ENCODE measurements at regions not wholly inside any gene's neighbourhood (a gene's known extent, or its start where the extent isn't known, plus 50 kb on each side); places are given as distances from the start of the nearest gene placed in this dataset.
"Not testable (repeated sequence)": the region's sequence is repeated elsewhere in the genome, so short reads cannot be mapped to it uniquely, and the experiment has no call there.

GRCh38 chr2:8244639-8245038 lies 437.2 kb upstream of the ID2 start:
- Histone ChIP-seq H3K36me3 (ENCODE audit: insufficient read depth, insufficient read length, low read length) (no peaks in the 10 kb centered on the region), H3K4me1 (ENCODE audit: insufficient read depth, insufficient read length) (no peaks in the 10 kb centered on the region), H3K27me3 (ENCODE audit: insufficient read depth, insufficient read length) (no peaks in the 10 kb centered on the region), H3K9me3 (ENCODE audit: insufficient read depth, low read length) (peaks cover 37% of the 10 kb centered on the region), H3K4me3 (ENCODE audit: insufficient read length, low read depth) (no peak overlapping the region), H3K9ac (ENCODE audit: insufficient read length, low read depth) (no peak overlapping the region)
- no peak for TF ChIP-seq ZNF274 (IDR thresholded peaks at IDR 0.05; ENCODE audit: low read depth, low read length)
- TF ChIP-seq SUZ12 (IDR thresholded peaks at IDR 0.05; ENCODE audit: extremely low read depth, insufficient read depth, insufficient read length), result no peak
- TF ChIP-seq YY1 (IDR thresholded peaks at IDR 0.05; ENCODE audit: insufficient read depth, insufficient read length), result no peak
- DNase-seq (ENCODE audit: low read depth, low spot score), result no peak

GRCh38 chr2:8246137-8246536 lies 435.7 kb upstream of the ID2 start:
- Histone ChIP-seq H3K36me3 (ENCODE audit: insufficient read depth, insufficient read length, low read length) (no peaks in the 10 kb centered on the region), H3K27me3 (ENCODE audit: insufficient read depth, insufficient read length) (no peaks in the 10 kb centered on the region), H3K4me1 (ENCODE audit: insufficient read depth, insufficient read length) (no peaks in the 10 kb centered on the region), H3K9me3 (ENCODE audit: insufficient read depth, low read length) (peaks cover 52% of the 10 kb centered on the region), H3K4me3 (ENCODE audit: insufficient read length, low read depth) (no peak overlapping the region), H3K9ac (ENCODE audit: insufficient read length, low read depth) (no peak overlapping the region)
- DNase-seq (ENCODE audit: low read depth, low spot score), result no peak
- TF ChIP-seq SUZ12 (IDR thresholded peaks at IDR 0.05; ENCODE audit: extremely low read depth, insufficient read depth, insufficient read length) (no peak), ZNF274 (IDR thresholded peaks at IDR 0.05; ENCODE audit: low read depth, low read length) (no peak), YY1 (IDR thresholded peaks at IDR 0.05; ENCODE audit: insufficient read depth, insufficient read length) (no peak)

GRCh38 chr2:8247905-8248622 lies 433.8 kb upstream of the ID2 start:
- Histone ChIP-seq H3K9me3 (ENCODE audit: insufficient read depth, low read length) (peaks cover 59% of the 10 kb centered on the region), H3K27me3 (ENCODE audit: insufficient read depth, insufficient read length) (no peaks in the 10 kb centered on the region), H3K4me3 (ENCODE audit: insufficient read length, low read depth) (no peak overlapping the region), H3K9ac (ENCODE audit: insufficient read length, low read depth) (no peak overlapping the region), H3K4me1 (ENCODE audit: insufficient read depth, insufficient read length) (no peaks in the 10 kb centered on the region), H3K36me3 (ENCODE audit: insufficient read depth, insufficient read length, low read length) (no peaks in the 10 kb centered on the region)
- no peak for DNase-seq (ENCODE audit: low read depth, low spot score)
- no peak for TF ChIP-seq YY1 (IDR thresholded peaks at IDR 0.05; ENCODE audit: insufficient read depth, insufficient read length)
- TF ChIP-seq ZNF274 (IDR thresholded peaks at IDR 0.05; ENCODE audit: low read depth, low read length), result no peak
- no peak for TF ChIP-seq SUZ12 (IDR thresholded peaks at IDR 0.05; ENCODE audit: extremely low read depth, insufficient read depth, insufficient read length)

GRCh38 chr2:8248623-8248957 lies 433.3 kb upstream of the ID2 start:
- Histone ChIP-seq H3K27me3 (ENCODE audit: insufficient read depth, insufficient read length) (no peaks in the 10 kb centered on the region), H3K9me3 (ENCODE audit: insufficient read depth, low read length) (peaks cover 59% of the 10 kb centered on the region), H3K9ac (ENCODE audit: insufficient read length, low read depth) (no peak overlapping the region), H3K4me3 (ENCODE audit: insufficient read length, low read depth) (no peak overlapping the region), H3K4me1 (ENCODE audit: insufficient read depth, insufficient read length) (peaks cover 2% of the 10 kb centered on the region), H3K36me3 (ENCODE audit: insufficient read depth, insufficient read length, low read length) (no peaks in the 10 kb centered on the region)
- no peak for TF ChIP-seq YY1 (IDR thresholded peaks at IDR 0.05; ENCODE audit: insufficient read depth, insufficient read length)
- no peak for TF ChIP-seq SUZ12 (IDR thresholded peaks at IDR 0.05; ENCODE audit: extremely low read depth, insufficient read depth, insufficient read length)
- TF ChIP-seq ZNF274 (IDR thresholded peaks at IDR 0.05; ENCODE audit: low read depth, low read length), result no peak
- DNase-seq (ENCODE audit: low read depth, low spot score), result no peak

- Histone ChIP-seq H3K4me1 (ENCODE audit: insufficient read depth, insufficient read length) (peaks cover 2% of the 10 kb centered on the region), H3K36me3 (ENCODE audit: insufficient read depth, insufficient read length, low read length) (no peaks in the 10 kb centered on the region), H3K27me3 (ENCODE audit: insufficient read depth, insufficient read length) (no peaks in the 10 kb centered on the region), H3K9me3 (ENCODE audit: insufficient read depth, low read length) (peaks cover 59% of the 10 kb centered on the region), H3K4me3 (ENCODE audit: insufficient read length, low read depth) (no peak overlapping the region), H3K9ac (ENCODE audit: insufficient read length, low read depth) (no peak overlapping the region)
- TF ChIP-seq ZNF274 (IDR thresholded peaks at IDR 0.05; ENCODE audit: low read depth, low read length) (no peak), YY1 (IDR thresholded peaks at IDR 0.05; ENCODE audit: insufficient read depth, insufficient read length) (no peak), SUZ12 (IDR thresholded peaks at IDR 0.05; ENCODE audit: extremely low read depth, insufficient read depth, insufficient read length) (no peak)
- no peak for DNase-seq (ENCODE audit: low read depth, low spot score)
Observed at GRCh38 chr2:8249141-8249540, 432.7 kb upstream of the ID2 start.

GRCh38 chr2:8249769-8250168 lies 432.1 kb upstream of the ID2 start:
- Histone ChIP-seq H3K4me3 (ENCODE audit: insufficient read length, low read depth) (no peak overlapping the region), H3K36me3 (ENCODE audit: insufficient read depth, insufficient read length, low read length) (no peaks in the 10 kb centered on the region), H3K4me1 (ENCODE audit: insufficient read depth, insufficient read length) (peaks cover 2% of the 10 kb centered on the region), H3K27me3 (ENCODE audit: insufficient read depth, insufficient read length) (no peaks in the 10 kb centered on the region), H3K9me3 (ENCODE audit: insufficient read depth, low read length) (peaks cover 57% of the 10 kb centered on the region), H3K9ac (ENCODE audit: insufficient read length, low read depth) (no peak overlapping the region)
- no peak for DNase-seq (ENCODE audit: low read depth, low spot score)
- no peak for TF ChIP-seq YY1 (IDR thresholded peaks at IDR 0.05; ENCODE audit: insufficient read depth, insufficient read length)
- no peak for TF ChIP-seq ZNF274 (IDR thresholded peaks at IDR 0.05; ENCODE audit: low read depth, low read length)
- TF ChIP-seq SUZ12 (IDR thresholded peaks at IDR 0.05; ENCODE audit: extremely low read depth, insufficient read depth, insufficient read length), result no peak

- DNase-seq (ENCODE audit: low read depth, low spot score); H3K36me3 ChIP-seq (ENCODE audit: insufficient read depth, insufficient read length, low read length); H3K4me1 ChIP-seq (ENCODE audit: insufficient read depth, insufficient read length); H3K27me3 ChIP-seq (ENCODE audit: insufficient read depth, insufficient read length); H3K4me3 ChIP-seq (ENCODE audit: insufficient read length, low read depth); H3K9ac ChIP-seq (ENCODE audit: insufficient read length, low read depth): not testable (repeated sequence)
- H3K9me3 ChIP-seq (ENCODE audit: insufficient read depth, low read length), result peaks cover 57% of the 10 kb centered on the region
Observed at GRCh38 chr2:8250290-8250689, 431.6 kb upstream of the ID2 start.

Data from NT2/D1 (cell line).